GM12865 (cell line): ENCODE measurements at regions not wholly inside any gene's neighbourhood (a gene's known extent, or its start where the extent isn't known, plus 50 kb on each side); places are given as distances from the start of the nearest gene placed in this dataset.

Experiments used
- DNase-seq: peaks from one replicate; pipeline ENCODE4 v3.0.0; 2010; ENCODE audit warnings: low read depth
- H3K4me3 ChIP-seq: 2 replicates; pipeline ENCODE4 v1.5.1; 2011; ENCODE audit warnings: mild to moderate bottlenecking, low read depth, low read length, control low read depth
- TF ChIP-seq, protein P1 (sequence below): IDR thresholded peaks from 2 replicates; pipeline ENCODE4 v1.5.1; 2011; ENCODE audit warnings: low read length, control low read depth, low read depth, inconsistent platforms; ENCODE audit not compliant: insufficient read depth; ENCODE audit errors: missing control alignments

DNA sequence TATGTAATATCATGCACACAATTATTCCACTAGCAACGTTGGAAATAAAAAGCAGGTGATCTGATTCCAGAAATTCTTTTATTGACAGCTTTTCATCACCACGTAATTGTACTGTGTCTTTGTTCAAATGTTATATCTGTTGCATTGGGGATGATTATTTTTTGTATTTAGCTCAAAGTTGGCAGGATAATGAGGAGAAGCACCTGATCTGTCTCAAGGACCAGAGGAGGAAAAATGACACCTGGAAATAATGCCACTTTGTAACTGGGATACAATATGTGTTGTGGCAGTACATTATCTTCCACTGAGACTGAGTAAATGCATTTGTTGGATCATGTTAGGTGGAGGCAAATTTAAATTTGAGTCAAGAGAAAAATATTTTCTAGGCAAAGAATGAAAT, 1298.8 kb upstream of the CDH6 start:
- H3K4me3 ChIP-seq: no peak overlapping the region
- TF ChIP-seq, protein P1, sequence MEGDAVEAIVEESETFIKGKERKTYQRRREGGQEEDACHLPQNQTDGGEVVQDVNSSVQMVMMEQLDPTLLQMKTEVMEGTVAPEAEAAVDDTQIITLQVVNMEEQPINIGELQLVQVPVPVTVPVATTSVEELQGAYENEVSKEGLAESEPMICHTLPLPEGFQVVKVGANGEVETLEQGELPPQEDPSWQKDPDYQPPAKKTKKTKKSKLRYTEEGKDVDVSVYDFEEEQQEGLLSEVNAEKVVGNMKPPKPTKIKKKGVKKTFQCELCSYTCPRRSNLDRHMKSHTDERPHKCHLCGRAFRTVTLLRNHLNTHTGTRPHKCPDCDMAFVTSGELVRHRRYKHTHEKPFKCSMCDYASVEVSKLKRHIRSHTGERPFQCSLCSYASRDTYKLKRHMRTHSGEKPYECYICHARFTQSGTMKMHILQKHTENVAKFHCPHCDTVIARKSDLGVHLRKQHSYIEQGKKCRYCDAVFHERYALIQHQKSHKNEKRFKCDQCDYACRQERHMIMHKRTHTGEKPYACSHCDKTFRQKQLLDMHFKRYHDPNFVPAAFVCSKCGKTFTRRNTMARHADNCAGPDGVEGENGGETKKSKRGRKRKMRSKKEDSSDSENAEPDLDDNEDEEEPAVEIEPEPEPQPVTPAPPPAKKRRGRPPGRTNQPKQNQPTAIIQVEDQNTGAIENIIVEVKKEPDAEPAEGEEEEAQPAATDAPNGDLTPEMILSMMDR: no peak
- no peak for DNase-seq

DNA sequence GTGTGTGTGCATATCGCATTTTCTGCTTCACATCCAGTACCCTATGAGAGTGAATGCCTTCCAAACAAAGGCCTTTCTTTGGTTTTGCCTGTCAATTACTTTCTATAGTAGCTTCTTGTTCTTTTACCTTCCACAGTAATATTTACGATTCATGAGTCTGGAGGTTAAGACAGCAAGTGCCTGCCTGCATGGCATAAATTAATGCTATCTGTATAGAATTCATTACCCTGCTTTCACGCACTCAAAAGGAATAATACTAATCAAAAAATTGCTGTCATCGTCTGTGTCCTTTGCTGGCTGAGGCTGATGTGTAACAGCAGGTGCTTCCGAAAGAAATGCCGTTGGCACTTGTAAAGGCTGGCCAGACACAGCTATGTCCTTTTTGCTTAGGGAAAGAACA, 1304.4 kb upstream of the CDH6 start:
- H3K4me3 ChIP-seq: no peak overlapping the region
- TF ChIP-seq, protein P1: no peak

DNA sequence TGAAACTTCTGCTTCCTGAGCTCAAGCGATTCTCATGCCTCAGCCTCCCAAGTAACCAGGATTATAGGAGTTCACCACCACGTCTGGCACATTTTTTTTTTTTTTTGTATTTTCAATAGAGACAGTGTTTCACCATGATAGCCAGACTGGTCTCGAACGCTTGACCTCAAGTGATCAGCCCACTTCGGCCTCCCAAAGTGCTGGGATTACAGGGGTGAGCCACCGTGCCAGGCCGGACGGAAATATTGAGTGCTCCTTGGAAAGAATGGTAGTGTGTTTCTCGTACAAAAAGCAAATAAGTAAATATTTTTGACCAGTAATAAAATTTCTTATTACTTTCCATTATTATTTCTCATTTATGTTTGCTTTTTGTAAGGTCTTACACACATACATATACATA, 1307.9 kb upstream of the CDH6 start:
- no peak for DNase-seq
- no peak overlapping the region for H3K4me3 ChIP-seq
- TF ChIP-seq, protein P1: no peak

More for the DNA sequence above, 1304.4 kb upstream of the CDH6 start:
- no peak for DNase-seq

DNA sequence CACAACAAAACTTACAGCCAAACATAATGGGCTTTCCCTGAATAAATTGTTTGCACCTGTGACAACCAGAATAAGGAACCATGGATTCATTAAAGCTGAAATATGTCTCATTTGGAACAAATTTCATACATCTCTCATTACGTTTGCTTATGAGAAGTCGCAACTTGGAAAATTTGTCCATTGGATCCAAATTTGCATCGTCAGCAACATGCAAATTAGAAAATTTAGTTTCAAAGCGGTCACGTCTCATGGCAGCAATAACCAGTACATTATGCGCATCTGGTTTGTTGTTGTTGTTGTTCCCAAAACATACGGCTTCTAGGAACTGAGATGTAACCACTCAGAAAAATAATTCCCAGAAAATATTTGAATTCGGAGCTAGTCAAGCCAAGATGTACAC, 1311.5 kb upstream of the CDH6 start:
- TF ChIP-seq, protein P1: no peak
- H3K4me3 ChIP-seq: no peak overlapping the region
- no peak for DNase-seq

DNA sequence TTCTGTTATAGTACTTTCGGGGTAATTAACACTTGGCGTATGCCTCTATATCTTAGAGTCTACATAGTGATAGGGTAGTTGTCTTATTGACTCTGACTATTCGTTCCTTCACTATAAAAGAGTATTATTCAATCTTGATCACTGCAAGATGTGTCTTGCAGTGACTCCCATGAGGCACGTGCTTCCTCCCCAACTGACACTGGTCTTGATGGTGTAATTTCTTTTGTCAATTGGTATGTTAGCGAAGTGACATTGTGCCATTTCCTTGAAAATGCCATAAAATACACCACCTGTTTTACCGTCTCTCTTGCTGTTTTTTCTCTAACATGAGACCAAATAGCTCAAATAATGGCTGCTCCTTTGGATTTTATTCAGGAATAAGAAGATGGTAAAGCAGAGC, 1314.1 kb upstream of the CDH6 start:
- DNase-seq: no peak
- TF ChIP-seq, protein P1: no peak
- no peak overlapping the region for H3K4me3 ChIP-seq

DNA sequence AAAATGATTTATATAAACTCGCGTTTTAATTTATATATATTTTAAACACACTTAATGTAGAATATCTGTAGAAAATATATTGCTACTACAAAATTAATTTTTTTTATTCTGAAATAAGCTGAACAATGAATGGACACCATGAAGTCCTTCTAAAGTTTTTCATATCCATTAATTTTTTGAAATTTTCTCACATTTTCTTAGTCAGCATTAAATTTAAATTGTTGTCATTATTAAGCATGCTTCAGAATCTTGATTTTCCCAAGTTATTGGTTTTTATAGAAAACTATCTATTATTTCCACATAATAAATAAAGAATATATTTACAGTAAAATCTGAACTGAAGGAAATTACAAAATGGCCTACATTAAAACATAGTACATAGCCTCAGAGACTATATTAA, 1314.9 kb upstream of the CDH6 start:
- TF ChIP-seq, protein P1: no peak
- no peak for DNase-seq
- no peak overlapping the region for H3K4me3 ChIP-seq

DNA sequence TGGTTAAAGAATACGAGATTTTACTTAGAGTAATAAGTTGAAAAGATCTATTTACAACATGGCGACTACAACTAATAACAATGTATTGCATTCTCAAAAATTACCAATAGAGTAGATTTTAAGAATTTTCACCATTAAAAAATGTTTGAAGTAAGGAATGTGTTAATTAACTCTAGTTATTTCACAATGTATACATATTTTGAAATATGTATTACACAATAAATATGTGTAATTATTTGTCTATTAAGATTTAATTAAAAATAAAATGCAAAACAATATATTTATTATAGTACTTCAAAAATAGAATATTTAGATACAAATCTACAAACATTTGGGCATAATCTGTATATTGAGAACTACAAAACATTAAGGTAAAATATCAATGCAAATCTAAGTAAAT, 1326.3 kb upstream of the CDH6 start:
- DNase-seq: no peak
- no peak overlapping the region for H3K4me3 ChIP-seq
- TF ChIP-seq, protein P1: no peak
